ENCODE measurements at regions not wholly inside any gene's neighbourhood (a gene's known extent, or its start where the extent isn't known, plus 50 kb on each side); places are given as distances from the start of the nearest gene placed in this dataset.

DNA sequence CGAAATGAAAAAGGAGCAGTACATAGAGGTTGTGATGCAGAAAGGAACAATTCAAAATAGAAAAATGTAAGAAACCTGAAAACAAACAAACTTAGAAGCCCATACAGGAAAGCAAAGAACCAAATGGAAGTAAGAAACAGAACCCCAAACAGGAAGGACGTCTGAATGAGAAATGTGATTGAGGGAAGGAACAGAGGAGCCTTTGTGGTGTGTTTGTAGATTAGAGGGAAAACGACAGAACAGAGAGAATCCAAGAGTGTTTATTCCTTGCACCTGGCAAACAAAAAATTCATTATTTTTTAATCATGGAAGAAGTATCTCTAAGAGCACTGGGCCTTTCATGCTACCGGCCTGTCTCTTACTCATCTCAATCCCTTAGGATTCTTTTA is 67.8 kb upstream of the ZSWIM6 start:
- Histone ChIP-seq H3K9ac (ENCODE audit: low read length) (no peak overlapping the region), H3K4me3 (ENCODE audit: low read length) (no peak overlapping the region), H4K20me1 (ENCODE audit: insufficient read depth, low read depth, low read length) (no peaks in the 10 kb centered on the region), H3K4me2 (ENCODE audit: low read depth, low read length, poor library complexity, severe bottlenecking) (no peak overlapping the region), H3K36me3 (ENCODE audit: insufficient read depth, low read length) (no peaks in the 10 kb centered on the region), H3K79me2 (ENCODE audit: low read length) (no peaks in the 10 kb centered on the region), H3K9me3 (ENCODE audit: low read length) (no peaks in the 10 kb centered on the region), H3K27ac (ENCODE audit: low read length) (no peak overlapping the region), H3K27me3 (ENCODE audit: low read length) (no peaks in the 10 kb centered on the region), H3K9me2 (replicated peaks; ENCODE audit: insufficient read depth, low read length) (no peaks in the 10 kb centered on the region), H2AFZ (ENCODE audit: low read length) (no peak overlapping the region), H3K4me1 (ENCODE audit: low read length) (no peaks in the 10 kb centered on the region)
- no peak for DNase-seq

DNA sequence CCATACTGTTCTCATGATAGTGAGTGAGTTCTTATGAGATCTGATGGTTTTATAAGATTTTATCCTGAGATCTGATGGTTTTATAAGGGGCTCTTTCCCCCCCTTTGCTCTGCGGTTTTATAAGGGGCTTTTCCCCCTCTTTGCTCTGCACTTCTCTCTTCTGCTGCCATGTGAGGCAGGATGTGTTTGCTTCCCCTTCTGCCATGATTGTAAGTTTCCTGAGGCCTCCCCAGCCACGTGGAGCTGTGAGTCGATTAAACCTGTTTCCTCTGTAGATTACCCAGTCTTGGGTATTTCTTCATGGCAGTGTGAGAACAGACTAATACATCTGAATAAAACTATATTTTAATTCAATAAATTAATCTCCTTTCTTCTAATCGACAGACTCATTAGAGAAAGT is 64.9 kb upstream of the ZSWIM6 start:
- Histone ChIP-seq H3K27me3 (ENCODE audit: low read length) (no peaks in the 10 kb centered on the region), H3K79me2 (ENCODE audit: low read length) (no peaks in the 10 kb centered on the region), H3K4me1 (ENCODE audit: low read length) (no peaks in the 10 kb centered on the region), H3K9me3 (ENCODE audit: low read length) (no peaks in the 10 kb centered on the region), H3K4me3 (ENCODE audit: low read length) (no peak overlapping the region), H3K4me2 (ENCODE audit: low read depth, low read length, poor library complexity, severe bottlenecking) (no peak overlapping the region), H3K9ac (ENCODE audit: low read length) (no peak overlapping the region), H2AFZ (ENCODE audit: low read length) (no peak overlapping the region), H3K36me3 (ENCODE audit: insufficient read depth, low read length) (no peaks in the 10 kb centered on the region), H3K9me2 (replicated peaks; ENCODE audit: insufficient read depth, low read length) (no peaks in the 10 kb centered on the region), H3K27ac (ENCODE audit: low read length) (no peak overlapping the region), H4K20me1 (ENCODE audit: insufficient read depth, low read depth, low read length) (no peaks in the 10 kb centered on the region)
- no peak for DNase-seq

DNA sequence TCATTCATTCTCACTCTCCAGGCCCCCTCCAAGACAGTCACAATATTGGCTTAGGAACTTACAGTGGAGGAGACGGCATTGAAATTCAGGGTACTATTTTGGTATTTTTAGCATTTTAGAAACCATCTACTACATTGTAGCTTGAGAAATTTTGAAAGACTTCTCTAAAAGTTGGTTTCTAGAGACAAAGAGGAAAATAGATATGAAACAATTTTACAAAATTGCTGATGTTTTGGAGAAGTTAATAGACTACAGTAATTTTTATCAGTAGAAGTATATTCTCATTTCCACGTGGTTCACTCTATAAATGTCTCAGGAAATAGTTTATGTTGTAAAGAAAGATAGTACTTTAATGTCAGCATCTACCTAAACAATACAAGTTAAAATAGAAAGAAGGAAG is 63.2 kb upstream of the ZSWIM6 start:
- no peak for DNase-seq
- Histone ChIP-seq H3K9me3 (ENCODE audit: low read length) (no peaks in the 10 kb centered on the region), H3K27me3 (ENCODE audit: low read length) (no peaks in the 10 kb centered on the region), H3K9ac (ENCODE audit: low read length) (no peak overlapping the region), H3K79me2 (ENCODE audit: low read length) (no peaks in the 10 kb centered on the region), H3K4me3 (ENCODE audit: low read length) (no peak overlapping the region), H3K9me2 (replicated peaks; ENCODE audit: insufficient read depth, low read length) (no peaks in the 10 kb centered on the region), H3K27ac (ENCODE audit: low read length) (no peak overlapping the region), H3K4me2 (ENCODE audit: low read depth, low read length, poor library complexity, severe bottlenecking) (no peak overlapping the region), H4K20me1 (ENCODE audit: insufficient read depth, low read depth, low read length) (no peaks in the 10 kb centered on the region), H3K36me3 (ENCODE audit: insufficient read depth, low read length) (no peaks in the 10 kb centered on the region), H2AFZ (ENCODE audit: low read length) (no peak overlapping the region), H3K4me1 (ENCODE audit: low read length) (no peaks in the 10 kb centered on the region)

DNA sequence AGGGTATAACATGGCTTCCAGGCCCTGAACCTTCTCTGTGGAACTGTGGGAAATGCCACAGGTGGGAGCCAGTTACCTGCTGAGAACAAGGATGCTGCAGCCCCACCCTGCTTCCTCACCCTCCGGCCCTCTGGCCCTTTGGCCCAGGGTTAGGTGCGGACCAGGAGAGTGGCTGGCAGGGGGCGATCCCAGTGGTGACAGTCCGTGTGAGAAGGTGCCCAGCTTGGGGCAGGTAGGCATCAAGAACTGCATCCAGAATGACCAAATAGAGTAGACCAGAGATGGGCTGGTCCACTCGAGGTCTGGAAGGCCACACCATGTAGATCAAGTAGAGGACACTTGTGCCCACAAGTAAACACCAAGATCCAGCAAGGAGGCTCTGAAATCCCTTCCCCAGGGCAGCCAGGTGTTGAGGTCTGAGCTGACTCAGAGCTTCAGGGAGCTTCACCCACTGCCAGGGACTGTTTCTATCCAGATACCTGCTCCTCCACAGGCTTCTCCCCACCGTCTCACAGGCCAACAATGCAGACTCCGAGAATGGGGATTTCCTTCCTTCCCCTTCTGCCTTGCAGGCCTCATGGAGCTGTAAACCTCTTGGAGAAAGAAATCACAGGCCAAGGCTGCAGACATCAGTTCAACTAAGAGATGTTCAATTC is 61.4 kb upstream of the ZSWIM6 start:
- Histone ChIP-seq H3K9me3 (ENCODE audit: low read length) (no peaks in the 10 kb centered on the region), H3K4me1 (ENCODE audit: low read length) (no peaks in the 10 kb centered on the region), H4K20me1 (ENCODE audit: insufficient read depth, low read depth, low read length) (no peaks in the 10 kb centered on the region), H3K9me2 (replicated peaks; ENCODE audit: insufficient read depth, low read length) (no peaks in the 10 kb centered on the region), H3K36me3 (ENCODE audit: insufficient read depth, low read length) (no peaks in the 10 kb centered on the region), H3K9ac (ENCODE audit: low read length) (no peak overlapping the region), H2AFZ (ENCODE audit: low read length) (no peak overlapping the region), H3K79me2 (ENCODE audit: low read length) (no peaks in the 10 kb centered on the region), H3K4me2 (ENCODE audit: low read depth, low read length, poor library complexity, severe bottlenecking) (no peak overlapping the region), H3K27me3 (ENCODE audit: low read length) (no peaks in the 10 kb centered on the region), H3K27ac (ENCODE audit: low read length) (no peak overlapping the region), H3K4me3 (ENCODE audit: low read length) (no peak overlapping the region)
- DNase-seq: no peak

DNA sequence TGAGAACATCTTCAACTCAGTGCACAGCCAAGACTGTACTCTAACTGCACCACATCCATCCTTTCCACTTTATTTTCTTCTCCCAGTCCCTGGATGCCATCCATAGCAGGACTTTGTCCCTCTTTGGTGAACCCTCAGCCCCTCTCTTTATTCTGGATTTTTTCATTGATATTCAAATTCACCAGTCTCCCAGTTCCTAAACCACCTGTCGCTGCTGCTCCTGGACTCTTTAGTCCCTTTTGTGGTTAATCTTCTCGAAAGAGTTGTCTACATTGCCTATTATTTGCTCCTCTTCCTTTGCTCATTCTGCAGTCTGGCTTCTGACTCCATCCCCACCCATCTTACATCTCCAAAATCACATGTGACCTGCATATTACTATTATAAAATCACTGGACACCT is 59.4 kb upstream of the ZSWIM6 start:
- Histone ChIP-seq H3K27ac (ENCODE audit: low read length) (no peak overlapping the region), H3K9me2 (replicated peaks; ENCODE audit: insufficient read depth, low read length) (no peaks in the 10 kb centered on the region), H3K36me3 (ENCODE audit: insufficient read depth, low read length) (no peaks in the 10 kb centered on the region), H3K9me3 (ENCODE audit: low read length) (no peaks in the 10 kb centered on the region), H3K27me3 (ENCODE audit: low read length) (no peaks in the 10 kb centered on the region), H3K4me1 (ENCODE audit: low read length) (no peaks in the 10 kb centered on the region), H4K20me1 (ENCODE audit: insufficient read depth, low read depth, low read length) (no peaks in the 10 kb centered on the region), H3K9ac (ENCODE audit: low read length) (no peak overlapping the region), H3K4me3 (ENCODE audit: low read length) (no peak overlapping the region), H3K4me2 (ENCODE audit: low read depth, low read length, poor library complexity, severe bottlenecking) (no peak overlapping the region), H2AFZ (ENCODE audit: low read length) (no peak overlapping the region), H3K79me2 (ENCODE audit: low read length) (no peaks in the 10 kb centered on the region)
- DNase-seq: no peak

DNA sequence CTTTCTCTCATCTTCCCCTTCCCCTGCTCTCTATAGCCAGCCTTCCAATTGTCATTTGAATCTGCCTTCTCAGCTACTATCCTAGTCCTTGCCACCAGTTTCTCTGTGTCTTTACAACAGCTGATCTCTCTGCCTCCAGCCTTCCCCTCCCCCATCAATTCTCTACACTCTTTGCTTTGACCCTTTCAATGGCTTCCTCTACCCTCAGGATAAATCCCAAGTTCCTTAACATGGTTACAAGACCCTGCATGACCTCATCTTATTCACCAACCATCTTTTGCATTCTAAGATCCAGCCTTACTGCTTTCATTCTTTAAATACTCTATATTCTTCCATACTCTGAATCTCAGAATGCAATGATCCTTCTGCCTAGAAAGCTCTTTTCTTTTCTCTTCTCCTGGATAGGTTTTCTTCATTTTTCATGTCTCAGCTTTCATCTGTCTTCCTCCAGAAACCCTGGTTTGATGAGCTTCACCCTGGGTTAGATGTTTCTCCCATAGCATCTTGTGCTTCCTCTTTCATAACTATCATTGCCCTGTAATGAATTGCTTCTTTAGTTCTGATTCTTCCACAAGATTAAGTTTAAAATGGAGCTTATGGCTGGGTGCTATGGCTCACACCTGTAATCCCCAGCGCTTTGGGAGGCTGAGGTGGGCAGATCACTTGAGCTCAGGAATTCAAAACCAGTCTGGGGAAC is 58.6 kb upstream of the ZSWIM6 start:
- H3K4me1 ChIP-seq (ENCODE audit: low read length): no peaks in the 10 kb centered on the region
- no peaks in the 10 kb centered on the region for H3K9me3 ChIP-seq (ENCODE audit: low read length)
- H3K9ac ChIP-seq (ENCODE audit: low read length): no peak overlapping the region
- no peaks in the 10 kb centered on the region for H3K36me3 ChIP-seq (ENCODE audit: insufficient read depth, low read length)
- no peaks in the 10 kb centered on the region for H3K9me2 ChIP-seq (replicated peaks; ENCODE audit: insufficient read depth, low read length)
- H4K20me1 ChIP-seq (ENCODE audit: insufficient read depth, low read depth, low read length): no peaks in the 10 kb centered on the region
- no peak overlapping the region for H3K4me3 ChIP-seq (ENCODE audit: low read length)
- no peak overlapping the region for H3K4me2 ChIP-seq (ENCODE audit: low read depth, low read length, poor library complexity, severe bottlenecking)
- no peak for DNase-seq
- H3K79me2 ChIP-seq (ENCODE audit: low read length): no peaks in the 10 kb centered on the region
- no peak overlapping the region for H3K27ac ChIP-seq (ENCODE audit: low read length)
- H2AFZ ChIP-seq (ENCODE audit: low read length): no peak overlapping the region
- H3K27me3 ChIP-seq (ENCODE audit: low read length): no peaks in the 10 kb centered on the region

DNA sequence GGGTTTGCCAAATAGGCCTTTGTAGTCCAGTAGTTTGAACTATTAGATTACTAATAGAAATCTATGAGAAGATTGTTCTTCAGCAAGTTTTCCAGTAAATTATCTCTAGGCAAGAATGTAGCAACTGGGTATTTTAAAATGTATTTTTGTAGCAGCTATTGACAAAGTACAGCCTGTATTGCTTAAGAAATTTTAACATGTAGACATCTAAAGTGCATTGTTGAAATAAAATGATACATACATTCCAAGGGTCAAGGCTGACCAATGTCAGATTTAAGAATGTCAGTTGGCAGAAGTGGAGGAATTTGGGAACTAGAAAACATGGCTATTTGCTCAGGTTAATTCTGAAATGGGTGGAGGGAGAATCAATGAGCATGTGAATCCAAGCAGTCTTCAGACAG is 57.5 kb upstream of the ZSWIM6 start:
- H3K4me3 ChIP-seq (ENCODE audit: low read length): no peak overlapping the region
- DNase-seq: no peak
- H3K9me3 ChIP-seq (ENCODE audit: low read length): no peaks in the 10 kb centered on the region
- H3K9me2 ChIP-seq (replicated peaks; ENCODE audit: insufficient read depth, low read length): no peaks in the 10 kb centered on the region
- H3K4me1 ChIP-seq (ENCODE audit: low read length): no peaks in the 10 kb centered on the region
- no peak overlapping the region for H2AFZ ChIP-seq (ENCODE audit: low read length)
- H3K4me2 ChIP-seq (ENCODE audit: low read depth, low read length, poor library complexity, severe bottlenecking): no peak overlapping the region
- H4K20me1 ChIP-seq (ENCODE audit: insufficient read depth, low read depth, low read length): no peaks in the 10 kb centered on the region
- H3K27ac ChIP-seq (ENCODE audit: low read length): no peak overlapping the region
- H3K79me2 ChIP-seq (ENCODE audit: low read length): no peaks in the 10 kb centered on the region
- no peaks in the 10 kb centered on the region for H3K27me3 ChIP-seq (ENCODE audit: low read length)
- H3K36me3 ChIP-seq (ENCODE audit: insufficient read depth, low read length): no peaks in the 10 kb centered on the region
- no peak overlapping the region for H3K9ac ChIP-seq (ENCODE audit: low read length)

DNA sequence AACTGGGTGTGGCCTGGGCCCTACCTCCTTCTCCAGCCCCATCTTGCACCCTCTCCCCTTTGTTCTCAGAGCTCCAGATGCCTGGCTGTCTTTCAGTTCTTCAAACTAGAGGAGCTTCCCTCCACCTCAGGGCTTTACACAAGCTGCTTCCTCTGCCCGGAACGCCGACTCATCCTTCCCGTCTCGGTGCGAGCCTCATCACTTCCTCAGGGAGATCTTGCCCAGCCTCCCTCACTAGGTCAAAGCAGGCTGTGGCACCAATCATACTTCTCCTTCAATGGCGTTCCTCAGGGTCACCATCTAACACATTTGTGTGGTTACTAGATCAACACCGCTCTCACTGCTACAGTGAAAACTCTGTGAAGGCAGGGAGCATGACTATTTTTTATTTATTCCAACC is 56.2 kb upstream of the ZSWIM6 start:
- no peaks in the 10 kb centered on the region for H4K20me1 ChIP-seq (ENCODE audit: insufficient read depth, low read depth, low read length)
- H2AFZ ChIP-seq (ENCODE audit: low read length): no peak overlapping the region
- H3K4me3 ChIP-seq (ENCODE audit: low read length): no peak overlapping the region
- no peaks in the 10 kb centered on the region for H3K27me3 ChIP-seq (ENCODE audit: low read length)
- H3K27ac ChIP-seq (ENCODE audit: low read length): no peak overlapping the region
- H3K79me2 ChIP-seq (ENCODE audit: low read length): no peaks in the 10 kb centered on the region
- peaks cover 11% of the 10 kb centered on the region for H3K4me1 ChIP-seq (ENCODE audit: low read length)
- no peaks in the 10 kb centered on the region for H3K9me2 ChIP-seq (replicated peaks; ENCODE audit: insufficient read depth, low read length)
- no peaks in the 10 kb centered on the region for H3K9me3 ChIP-seq (ENCODE audit: low read length)
- H3K9ac ChIP-seq (ENCODE audit: low read length): no peak overlapping the region
- no peak overlapping the region for H3K4me2 ChIP-seq (ENCODE audit: low read depth, low read length, poor library complexity, severe bottlenecking)
- H3K36me3 ChIP-seq (ENCODE audit: insufficient read depth, low read length): no peaks in the 10 kb centered on the region
- DNase-seq: no peak
